GM23338 (cell line): ENCODE measurements at regions not wholly inside any gene's neighbourhood (a gene's known extent, or its start where the extent isn't known, plus 50 kb on each side); places are given as distances from the start of the nearest gene placed in this dataset.
A peak's percentile ranks its signal among the peaks of the same experiment; 100 is the strongest.

Source experiments
- ATAC-seq: fragments of 200-7000 bp; cut with Tn5 transposase; 3 replicates; pipeline ENCODE4 v1.9.1; 2020
- DNase-seq: peaks from one replicate; pipeline ENCODE4 v3.0.0-alpha.2; 2015; ENCODE audit warnings: low spot score
- H2AFZ ChIP-seq: fragments of 200-600 bp; sonication (generic); 2 replicates; pipeline ENCODE4 v1.8.0; 2016; ENCODE audit warnings: antibody characterized with exemption, mild to moderate bottlenecking, moderate library complexity
- H3F3A ChIP-seq: fragments of 200-600 bp; sonication (generic); replicated peaks from 2 replicates; pipeline ENCODE4 v1.8.0; 2017; ENCODE audit warnings: antibody characterized with exemption, mixed run types, low read depth
- H3K27ac ChIP-seq: fragments of 200-600 bp; sonication (generic); 2 replicates; pipeline ENCODE4 v1.6.1; 2016; ENCODE audit warnings: low read depth
- H3K27me3 ChIP-seq: fragments of 200-600 bp; sonication (generic); 2 replicates; pipeline ENCODE4 v1.8.0; 2016; ENCODE audit warnings: mild to moderate bottlenecking, mixed run types, moderate library complexity; ENCODE audit not compliant: insufficient read depth
- H3K36me3 ChIP-seq: fragments of 200-600 bp; sonication (generic); 2 replicates; pipeline ENCODE4 v1.8.0; 2016; ENCODE audit warnings: mild to moderate bottlenecking; ENCODE audit not compliant: insufficient read depth
- H3K4me1 ChIP-seq: fragments of 200-600 bp; sonication (generic); 2 replicates; pipeline ENCODE4 v1.8.0; 2016; ENCODE audit warnings: mild to moderate bottlenecking, moderate library complexity; ENCODE audit not compliant: insufficient read depth
- H3K4me2 ChIP-seq: fragments of 200-600 bp; sonication (generic); 2 replicates; pipeline ENCODE4 v1.7.1; 2017; ENCODE audit warnings: mixed run types
- H3K4me3 ChIP-seq: fragments of 200-600 bp; sonication (generic); 2 replicates; pipeline ENCODE4 v1.6.1; 2016; ENCODE audit warnings: mixed run types
- H3K79me2 ChIP-seq: fragments of 200-600 bp; sonication (generic); replicated peaks from 2 replicates; pipeline ENCODE4 v1.8.0; 2017; ENCODE audit warnings: mild to moderate bottlenecking; ENCODE audit not compliant: insufficient read depth
- H3K9me2 ChIP-seq: fragments of 200-600 bp; sonication (generic); 2 replicates; pipeline ENCODE4 v1.8.0; 2017; ENCODE audit not compliant: insufficient read depth
- H4K20me1 ChIP-seq: fragments of 200-600 bp; sonication (generic); replicated peaks from 2 replicates; pipeline ENCODE4 v1.8.0; 2017; ENCODE audit warnings: mild to moderate bottlenecking; ENCODE audit not compliant: insufficient read depth
- H3K27ac Mint-ChIP-seq: 2 replicates; pipeline ENCODE4 v1.8.0; 2020; ENCODE audit warnings: inconsistent platforms, mild to moderate bottlenecking, moderate library complexity, mixed read lengths
- H3K27me3 Mint-ChIP-seq: 3 replicates; pipeline ENCODE4 v1.8.0; 2022; ENCODE audit warnings: low read depth, mild to moderate bottlenecking, moderate library complexity, mixed read lengths, inconsistent platforms; ENCODE audit not compliant: insufficient read depth, poor library complexity
- H3K36me3 Mint-ChIP-seq: 3 replicates; pipeline ENCODE4 v1.8.0; 2021; ENCODE audit warnings: low read depth, mild to moderate bottlenecking, inconsistent platforms, moderate library complexity, mixed read lengths
- H3K4me1 Mint-ChIP-seq: 3 replicates; pipeline ENCODE4 v1.8.0; 2020; ENCODE audit warnings: mild to moderate bottlenecking, inconsistent platforms, mixed read lengths
- H3K4me3 Mint-ChIP-seq: 3 replicates; pipeline ENCODE4 v1.8.0; 2021; ENCODE audit warnings: moderate library complexity, mild to moderate bottlenecking, inconsistent platforms, mixed read lengths
- H3K9me3 Mint-ChIP-seq: 3 replicates; pipeline ENCODE4 v1.8.0; 2020; ENCODE audit warnings: moderate library complexity, mild to moderate bottlenecking, inconsistent platforms, mixed read lengths
- CTCF ChIP-seq, 2 experiments: fragments of 200-600 bp in 1 of 2; sonication (generic) in 1 of 2; conservative IDR thresholded peaks; 2 replicates each; pipeline versions ENCODE4 v1.5.1 to v1.6.1; 2016 to 2017; ENCODE audit warnings: antibody characterized with exemption in 2 of 2, low read depth in 2 of 2, mild to moderate bottlenecking in 2 of 2, moderate library complexity in 1 of 2
- EZH2phosphoT487 ChIP-seq: fragments of 200-600 bp; sonication (generic); IDR thresholded peaks from one replicate; pipeline ENCODE4 v1.8.1; 2018; ENCODE audit warnings: antibody characterized with exemption; ENCODE audit not compliant: unreplicated experiment
- ZNF462 ChIP-seq: fragments of 250-450 bp; sonication (Bioruptor Pico); IDR thresholded peaks from 2 replicates; pipeline ENCODE4 v1.5.0; 2020; ENCODE audit warnings: mild to moderate bottlenecking, moderate library complexity

- Histone ChIP-seq H3K4me2 (no peak overlapping the region), H3K79me2 (no peaks in the 10 kb centered on the region), H3K27ac (no peak overlapping the region), H3K4me1 (no peaks in the 10 kb centered on the region), H2AFZ (no peak overlapping the region), H4K20me1 (no peaks in the 10 kb centered on the region), H3K4me3 (no peak overlapping the region), H3K27me3 (no peaks in the 10 kb centered on the region), H3K9me2 (no peaks in the 10 kb centered on the region), H3K36me3 (no peaks in the 10 kb centered on the region), H3F3A (no peaks in the 10 kb centered on the region)
- DNase-seq (peak; percentile 69), ATAC-seq (no peak)
- no peaks in the 10 kb centered on the region for H3K36me3 Mint-ChIP-seq
- no peak overlapping the region for H3K4me3 Mint-ChIP-seq
- no peaks in the 10 kb centered on the region for H3K4me1 Mint-ChIP-seq
- no peaks in the 10 kb centered on the region for H3K9me3 Mint-ChIP-seq
- no peak for TF ChIP-seq ZNF462 (CRISPR knock-in tag)
- peak; percentile 81 to 99 for TF ChIP-seq CTCF (conservative IDR thresholded peaks at IDR 0.05; ENCODE audit: low read depth in 2 of 2)
- no peak for TF ChIP-seq EZH2phosphoT487
- H3K27ac Mint-ChIP-seq = no peak overlapping the region
- peaks cover 5% of the 10 kb centered on the region for H3K27me3 Mint-ChIP-seq
Observed at GRCh38 chr9:105842023-105842644, 147.8 kb downstream of the TMEM38B start.

- Mint-ChIP-seq H3K36me3 (no peaks in the 10 kb centered on the region), H3K4me1 (no peaks in the 10 kb centered on the region), H3K27me3 (peaks cover 4% of the 10 kb centered on the region), H3K9me3 (no peaks in the 10 kb centered on the region), H3K4me3 (no peak overlapping the region), H3K27ac (no peak overlapping the region)
- Histone ChIP-seq H3K79me2 (no peaks in the 10 kb centered on the region), H3K36me3 (no peaks in the 10 kb centered on the region), H3K27me3 (no peaks in the 10 kb centered on the region), H3K4me3 (no peak overlapping the region), H3K27ac (no peak overlapping the region), H4K20me1 (no peaks in the 10 kb centered on the region), H3K4me2 (no peak overlapping the region), H3K4me1 (no peaks in the 10 kb centered on the region), H2AFZ (no peak overlapping the region), H3F3A (no peaks in the 10 kb centered on the region), H3K9me2 (no peaks in the 10 kb centered on the region)
- ATAC-seq (no peak), DNase-seq (no peak)
- TF ChIP-seq EZH2phosphoT487 (no peak), ZNF462 (CRISPR knock-in tag) (no peak)
Observed at GRCh38 chr9:105846825-105847224, 152.5 kb downstream of the TMEM38B start.
